ENCODE measurements at regions not wholly inside any gene's neighbourhood (a gene's known extent, or its start where the extent isn't known, plus 50 kb on each side); places are given as distances from the start of the nearest gene placed in this dataset.

- no TSS peak for BruUV-seq (replicated peaks)
- no peaks in the 10 kb centered on the region for H3K36me3 Mint-ChIP-seq (ENCODE audit: insufficient read depth, unreplicated experiment)
- Histone ChIP-seq H3K36me3 (ENCODE audit: control insufficient read depth, insufficient read depth, low read length) (no peaks in the 10 kb centered on the region), H3K4me3 (ENCODE audit: low read depth, low read length) (no peak overlapping the region), H3K9me3 (no peaks in the 10 kb centered on the region), H3K27me3 (replicated peaks; ENCODE audit: control insufficient read depth, insufficient read depth, low read length) (no peaks in the 10 kb centered on the region), H3K4me1 (no peaks in the 10 kb centered on the region)
- no peaks in the 10 kb centered on the region for H3K27me3 Mint-ChIP-seq (ENCODE audit: insufficient read depth, unreplicated experiment)
- intact Hi-C loops (cut with micrococcal nuclease; ENCODE audit: unreplicated experiment) = no loop called here
- H3K9me3 Mint-ChIP-seq (ENCODE audit: unreplicated experiment) = no peaks in the 10 kb centered on the region
- no peak for TF ChIP-seq CTCF (IDR thresholded peaks at IDR 0.05; ENCODE audit: insufficient read depth in 1 of 2, low read depth in 1 of 2, low read length in 1 of 2, severe bottlenecking in 1 of 2, unreplicated experiment in 1 of 2)
- CTCF ChIA-PET = no interaction called here
- POLR2A ChIA-PET = no interaction called here
- DNase-seq = no peak
- no peak overlapping the region for H3K27ac Mint-ChIP-seq (ENCODE audit: unreplicated experiment)
- H3K4me3 Mint-ChIP-seq (ENCODE audit: unreplicated experiment) = no peak overlapping the region
- no peaks in the 10 kb centered on the region for H3K4me1 Mint-ChIP-seq (ENCODE audit: low read depth, unreplicated experiment)
These were observed 193.4 kb upstream of the NOVA1 start for GRCh38 chr14:26791117-26791806.

GRCh38 chr14:26794731-26795130 is 196.9 kb upstream of the NOVA1 start:
- H3K27me3 ChIP-seq (replicated peaks; ENCODE audit: control insufficient read depth, insufficient read depth, low read length) = no peaks in the 10 kb centered on the region
- Mint-ChIP-seq H3K9me3 (ENCODE audit: unreplicated experiment) (no peaks in the 10 kb centered on the region), H3K36me3 (ENCODE audit: insufficient read depth, unreplicated experiment) (no peaks in the 10 kb centered on the region), H3K27ac (ENCODE audit: unreplicated experiment) (no peak overlapping the region), H3K27me3 (ENCODE audit: insufficient read depth, unreplicated experiment) (no peaks in the 10 kb centered on the region), H3K4me1 (ENCODE audit: low read depth, unreplicated experiment) (no peaks in the 10 kb centered on the region), H3K4me3 (ENCODE audit: unreplicated experiment) (no peak overlapping the region)
- H3K4me1 ChIP-seq = no peaks in the 10 kb centered on the region
- POLR2A ChIA-PET = no interaction called here
- H3K9me3 ChIP-seq = no peaks in the 10 kb centered on the region
- H3K36me3 ChIP-seq (ENCODE audit: control insufficient read depth, insufficient read depth, low read length) = no peaks in the 10 kb centered on the region
- no peak for TF ChIP-seq CTCF (IDR thresholded peaks at IDR 0.05; ENCODE audit: insufficient read depth in 1 of 2, low read depth in 1 of 2, low read length in 1 of 2, severe bottlenecking in 1 of 2, unreplicated experiment in 1 of 2)
- intact Hi-C loops (cut with micrococcal nuclease; ENCODE audit: unreplicated experiment) = no loop called here
- CTCF ChIA-PET = no interaction called here
- BruUV-seq (replicated peaks) = no TSS peak
- H3K4me3 ChIP-seq (ENCODE audit: low read depth, low read length) = no peak overlapping the region
- no peak for DNase-seq

GRCh38 chr14:26808407-26808806 is 210.6 kb upstream of the NOVA1 start:
- BruUV-seq (replicated peaks) = no TSS peak
- no peak for DNase-seq
- H3K4me3 ChIP-seq (ENCODE audit: low read depth, low read length) = no peak overlapping the region
- ChIA-PET POLR2A (no interaction called here), CTCF (no interaction called here)
- H3K9me3 Mint-ChIP-seq (ENCODE audit: unreplicated experiment) = no peaks in the 10 kb centered on the region
- no peaks in the 10 kb centered on the region for H3K36me3 ChIP-seq (ENCODE audit: control insufficient read depth, insufficient read depth, low read length)
- no peak overlapping the region for H3K27ac Mint-ChIP-seq (ENCODE audit: unreplicated experiment)
- H3K36me3 Mint-ChIP-seq (ENCODE audit: insufficient read depth, unreplicated experiment) = no peaks in the 10 kb centered on the region
- intact Hi-C loops (cut with micrococcal nuclease; ENCODE audit: unreplicated experiment) = no loop called here
- no peaks in the 10 kb centered on the region for H3K4me1 Mint-ChIP-seq (ENCODE audit: low read depth, unreplicated experiment)
- no peak for TF ChIP-seq CTCF (IDR thresholded peaks at IDR 0.05; ENCODE audit: insufficient read depth in 1 of 2, low read depth in 1 of 2, low read length in 1 of 2, severe bottlenecking in 1 of 2, unreplicated experiment in 1 of 2)
- H3K27me3 ChIP-seq (replicated peaks; ENCODE audit: control insufficient read depth, insufficient read depth, low read length) = no peaks in the 10 kb centered on the region
- H3K9me3 ChIP-seq = no peaks in the 10 kb centered on the region
- H3K4me1 ChIP-seq = no peaks in the 10 kb centered on the region
- H3K4me3 Mint-ChIP-seq (ENCODE audit: unreplicated experiment) = no peak overlapping the region
- H3K27me3 Mint-ChIP-seq (ENCODE audit: insufficient read depth, unreplicated experiment) = no peaks in the 10 kb centered on the region

All from Caco-2 (cell line).